ENCODE measurements at regions not wholly inside any gene's neighbourhood (a gene's known extent, or its start where the extent isn't known, plus 50 kb on each side); places are given as distances from the start of the nearest gene placed in this dataset.
"Not testable (repeated sequence)": the region's sequence is repeated elsewhere in the genome, so short reads cannot be mapped to it uniquely, and the experiment has no call there.

DNA sequence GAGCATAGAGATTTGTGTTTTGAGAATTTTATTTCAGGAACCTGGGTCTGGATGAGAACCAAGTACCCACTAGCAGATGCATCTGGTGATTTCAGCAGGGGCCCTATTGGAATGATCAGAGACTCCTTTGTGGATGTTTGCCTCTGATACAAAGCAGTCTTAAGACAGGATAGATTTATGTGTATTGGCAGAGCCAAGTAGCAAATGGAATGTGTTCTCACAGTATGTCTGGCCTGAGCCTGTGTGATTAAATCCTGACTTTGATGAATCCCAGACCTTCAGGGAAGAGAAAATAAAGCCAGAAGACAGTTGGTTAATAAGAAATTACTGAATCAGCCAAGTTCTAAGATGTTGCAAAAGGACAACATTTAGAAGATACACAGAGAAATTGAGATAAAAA is 755.5 kb upstream of the SEMA6D start:
- DNase-seq (ENCODE audit: low read depth in 4 of 4, low spot score in 3 of 4) = peak in 3 of 4 donors; percentile 25 to 40 (median 33)

DNA sequence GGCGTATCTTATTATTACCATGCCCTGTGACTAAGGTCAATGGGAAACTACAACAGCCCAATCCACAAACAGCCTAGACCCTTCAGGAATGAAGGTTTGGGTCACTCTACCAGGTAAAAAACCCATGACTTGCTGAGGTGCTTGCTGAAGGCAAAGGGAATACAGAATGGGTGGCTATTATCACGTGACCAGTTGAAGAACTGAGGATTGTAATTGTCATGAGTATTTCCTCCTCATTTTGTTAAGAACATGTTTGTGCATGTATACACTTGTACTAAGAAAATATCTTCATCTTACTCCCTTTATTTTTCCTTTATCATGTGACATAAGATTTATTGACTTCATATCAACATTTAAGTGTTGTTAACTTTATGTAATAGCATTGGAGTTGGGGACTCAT is 729.2 kb upstream of the SEMA6D start:
- DNase-seq (ENCODE audit: low read depth in 4 of 4, low spot score in 3 of 4) = not testable (repeated sequence)

DNA sequence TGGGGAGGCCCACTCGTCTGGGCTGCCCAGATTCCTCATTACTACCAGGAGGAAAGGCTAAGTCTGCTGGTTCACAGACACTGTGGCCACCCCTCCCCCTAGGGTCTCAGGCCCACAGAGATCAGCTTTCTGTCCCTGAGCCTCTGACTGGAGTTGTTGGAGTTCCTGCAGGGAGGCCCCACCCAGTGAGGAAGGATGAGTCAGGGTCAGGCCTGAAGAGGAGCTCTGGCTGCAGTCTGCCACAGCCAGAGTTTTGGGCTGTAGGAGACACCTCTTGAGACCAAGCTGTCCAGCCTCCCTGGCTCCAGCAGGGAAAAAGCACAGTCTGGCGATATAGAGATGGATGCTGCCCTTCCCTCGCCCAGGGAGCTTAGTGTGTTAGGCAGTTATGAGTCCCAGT is 720.9 kb upstream of the SEMA6D start:
- DNase-seq (ENCODE audit: low read depth in 4 of 4, low spot score in 3 of 4) = no peak

DNA sequence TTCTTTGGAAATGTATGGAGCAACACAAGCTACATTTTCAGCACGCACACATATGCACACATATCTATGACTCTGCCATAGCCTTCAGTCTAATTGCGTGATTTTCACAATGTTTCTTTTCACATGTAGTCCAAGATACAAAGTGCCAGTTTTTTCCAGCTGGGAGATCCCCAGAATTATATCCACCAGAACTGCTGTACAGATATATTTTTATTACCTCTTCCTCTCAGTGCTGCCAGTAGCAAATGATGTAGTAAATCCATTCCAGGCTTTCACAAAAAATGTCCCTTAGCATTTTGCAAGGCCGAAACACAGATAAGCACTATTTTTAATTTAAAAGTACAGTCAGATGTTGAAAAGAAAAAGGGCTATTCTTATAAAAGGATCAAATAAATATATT is 719.8 kb upstream of the SEMA6D start:
- no peak for DNase-seq (ENCODE audit: low read depth in 4 of 4, low spot score in 3 of 4)

DNA sequence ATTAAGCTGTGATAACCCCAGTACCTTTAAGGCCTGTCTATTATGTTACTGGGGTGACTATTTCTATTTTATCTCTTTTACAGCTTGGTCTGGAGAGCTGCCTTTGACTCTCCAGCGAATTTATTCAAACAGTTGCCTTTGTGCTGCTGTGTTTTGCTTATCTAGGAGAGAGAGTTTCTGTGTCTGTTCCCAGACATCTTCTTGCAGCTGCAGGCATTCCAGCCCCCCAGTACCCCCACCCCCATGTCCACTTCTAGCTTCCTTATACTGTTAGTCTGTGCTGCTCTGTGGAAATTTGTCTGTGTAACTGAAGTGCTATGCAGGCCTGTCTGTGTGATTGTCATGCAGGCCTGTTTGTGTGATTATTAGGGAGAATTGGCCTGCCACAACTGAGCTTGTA is 713.7 kb upstream of the SEMA6D start:
- DNase-seq (ENCODE audit: low read depth in 4 of 4, low spot score in 3 of 4) = no peak

DNA sequence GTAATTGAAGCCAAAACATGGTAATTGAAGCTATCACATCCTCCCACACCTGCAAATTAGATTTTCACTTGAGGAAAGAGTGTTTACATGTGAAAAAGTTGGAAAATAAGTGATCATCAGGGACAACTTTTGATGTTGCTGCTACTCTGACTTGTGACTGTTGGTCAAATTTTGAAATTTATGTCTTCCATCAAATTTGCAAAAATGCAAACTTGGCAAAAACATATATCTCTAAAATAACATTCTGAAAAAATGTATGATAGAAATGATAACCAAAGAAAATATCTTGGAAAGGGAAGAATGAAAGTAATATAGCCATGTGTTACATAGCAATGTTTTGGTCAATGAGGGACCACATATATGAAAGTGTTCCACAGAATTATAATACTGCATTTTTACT is 703.9 kb upstream of the SEMA6D start:
- DNase-seq (ENCODE audit: low read depth in 4 of 4, low spot score in 3 of 4) = no peak

DNA sequence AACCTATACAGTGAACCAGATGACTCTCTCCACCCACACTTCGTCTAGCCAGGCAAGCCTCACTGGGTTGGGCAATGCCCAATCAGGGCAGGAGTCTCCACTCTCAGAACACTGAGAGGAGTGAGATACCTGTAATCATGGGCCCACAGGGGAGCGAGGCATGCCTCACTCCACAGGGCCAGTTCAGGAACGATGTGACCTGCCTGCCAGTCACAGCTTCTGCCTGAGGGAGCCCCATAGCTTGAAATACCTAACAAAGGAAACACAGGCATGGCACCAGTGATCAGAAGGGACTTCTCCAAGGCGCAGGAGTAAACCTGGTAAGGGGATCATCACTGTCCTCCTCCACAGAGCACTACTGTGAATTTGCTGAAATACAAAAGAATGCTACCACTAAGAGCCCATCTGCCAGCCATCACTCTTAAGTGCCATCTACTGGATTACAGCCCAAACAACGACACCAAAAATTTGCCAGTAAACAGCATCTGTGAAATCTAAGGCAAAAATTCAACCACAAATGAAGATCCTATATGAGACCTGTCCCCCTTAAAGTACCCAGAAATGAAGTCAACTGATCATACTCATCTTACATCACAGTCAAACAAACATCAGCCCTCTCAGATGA is 689.9 kb upstream of the SEMA6D start:
- DNase-seq (ENCODE audit: low read depth in 4 of 4, low spot score in 3 of 4) = no peak

DNA sequence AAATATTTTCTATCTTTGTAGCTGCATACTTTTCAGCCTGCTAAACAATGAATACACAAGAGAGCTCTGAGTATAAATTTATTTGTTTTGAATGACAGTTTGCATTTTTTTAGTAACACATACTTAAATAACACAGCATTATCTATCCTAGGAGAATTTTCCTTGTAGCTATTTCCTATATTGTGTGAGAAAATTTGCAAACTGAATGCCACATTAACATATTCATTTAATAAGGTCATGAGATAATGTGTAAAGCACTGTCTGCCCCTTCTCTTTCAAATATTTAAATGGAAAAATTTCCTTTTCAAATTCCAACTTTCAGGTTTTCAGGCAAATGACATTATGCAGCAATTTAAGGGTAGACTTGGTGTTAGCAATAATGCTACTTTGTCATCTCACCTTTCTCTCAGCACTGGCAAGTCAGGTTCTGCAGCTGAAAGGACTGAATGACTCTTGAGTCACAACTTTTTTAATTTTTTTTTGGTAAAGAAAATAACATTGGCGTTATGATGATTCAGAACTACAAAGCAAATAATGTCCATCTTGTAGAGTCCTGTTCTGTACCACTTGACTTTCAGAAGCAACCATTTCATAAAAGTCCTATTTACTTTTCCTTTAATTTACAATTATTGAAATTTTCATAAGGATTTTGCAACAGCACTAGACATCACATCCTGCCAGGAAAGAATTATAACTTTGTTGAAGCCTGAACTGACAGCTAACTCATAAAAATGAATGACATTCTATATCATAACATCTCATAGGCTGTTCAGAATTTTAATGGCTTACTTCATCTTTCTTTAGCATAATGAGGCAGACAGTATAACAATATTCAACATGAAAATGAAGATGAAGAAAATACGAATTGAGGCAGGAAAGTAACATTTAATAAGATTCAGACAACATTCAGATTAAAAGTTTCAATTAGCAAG is 681.6 kb upstream of the SEMA6D start:
- DNase-seq (ENCODE audit: low read depth in 4 of 4, low spot score in 3 of 4) = no peak

DNA sequence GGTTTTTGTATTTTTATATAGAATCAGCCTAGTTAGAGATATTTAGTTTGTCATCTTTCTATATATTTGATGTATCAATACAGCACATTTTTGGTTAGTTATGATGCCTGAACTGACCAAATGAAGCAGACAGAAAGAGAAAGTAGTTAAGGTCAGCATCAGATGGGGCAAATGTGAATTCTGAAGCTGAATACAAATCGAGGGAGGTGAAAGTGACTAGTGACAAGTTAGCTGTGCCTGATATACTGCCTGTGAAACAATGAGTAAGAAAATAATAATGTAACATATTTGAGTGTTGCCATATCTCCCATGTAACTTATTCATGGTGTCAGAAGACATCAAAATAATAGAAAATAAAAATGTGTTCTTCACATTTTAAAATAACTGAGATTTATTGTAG is 680.3 kb upstream of the SEMA6D start:
- DNase-seq (ENCODE audit: low read depth in 4 of 4, low spot score in 3 of 4) = no peak

DNA sequence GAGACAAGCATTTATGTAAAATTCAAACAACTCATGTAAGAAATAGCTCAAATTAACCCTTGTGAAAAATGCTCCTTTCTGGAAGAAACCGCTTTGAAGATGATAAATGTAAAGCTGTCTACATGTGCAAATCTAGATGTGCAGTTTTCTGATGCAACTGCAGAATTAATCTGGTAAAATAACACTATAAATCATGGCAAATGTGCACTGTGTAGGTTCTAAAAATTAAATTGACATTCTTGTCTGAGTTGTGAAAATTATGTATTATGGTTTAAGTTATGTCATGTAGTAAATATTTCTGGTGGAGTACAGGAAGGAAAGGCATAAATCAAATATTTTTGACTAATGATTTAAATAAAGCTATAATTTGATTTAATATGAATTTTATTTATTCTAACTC is 678.1 kb upstream of the SEMA6D start:
- DNase-seq (ENCODE audit: low read depth in 4 of 4, low spot score in 3 of 4) = no peak

DNA sequence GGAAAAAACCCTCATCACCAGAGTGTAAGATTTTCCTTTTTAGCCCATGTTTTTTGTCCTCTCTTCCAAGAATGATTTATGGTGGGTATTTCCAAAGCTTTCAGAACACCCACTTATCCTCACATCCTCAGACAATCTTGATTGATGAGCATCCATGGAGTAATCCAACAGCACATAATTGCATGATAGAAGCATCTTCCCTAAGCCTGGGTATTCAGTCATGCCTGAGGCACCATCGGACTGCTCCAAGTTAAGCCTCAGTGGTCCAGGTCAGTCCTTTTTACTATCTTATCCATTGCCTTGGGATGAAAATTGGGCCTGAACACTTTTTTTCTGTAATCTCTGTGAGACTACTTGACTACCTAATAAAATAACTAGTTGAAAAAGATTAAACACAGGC is 676.0 kb upstream of the SEMA6D start:
- DNase-seq (ENCODE audit: low read depth in 4 of 4, low spot score in 3 of 4) = no peak

DNA sequence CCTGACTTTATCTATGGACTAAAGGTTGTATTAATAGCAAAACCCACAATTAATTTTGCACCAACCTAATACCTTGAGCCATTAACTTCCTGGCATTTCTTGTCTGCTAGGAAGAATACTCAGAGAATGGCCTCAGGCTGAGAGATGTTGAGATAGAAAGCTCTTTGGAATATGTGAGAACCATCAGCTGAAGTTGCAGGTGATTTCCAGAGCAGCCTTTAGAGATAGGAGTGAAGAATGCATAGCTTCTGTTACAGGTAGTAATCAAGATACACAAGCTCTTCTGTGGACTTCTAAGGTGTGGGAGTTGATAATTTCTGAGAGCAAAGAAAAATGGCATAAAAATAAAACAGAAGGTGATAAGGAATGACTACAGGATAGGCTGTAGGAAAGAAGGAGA is 669.3 kb upstream of the SEMA6D start:
- DNase-seq (ENCODE audit: low read depth in 4 of 4, low spot score in 3 of 4) = not testable (repeated sequence)

DNA sequence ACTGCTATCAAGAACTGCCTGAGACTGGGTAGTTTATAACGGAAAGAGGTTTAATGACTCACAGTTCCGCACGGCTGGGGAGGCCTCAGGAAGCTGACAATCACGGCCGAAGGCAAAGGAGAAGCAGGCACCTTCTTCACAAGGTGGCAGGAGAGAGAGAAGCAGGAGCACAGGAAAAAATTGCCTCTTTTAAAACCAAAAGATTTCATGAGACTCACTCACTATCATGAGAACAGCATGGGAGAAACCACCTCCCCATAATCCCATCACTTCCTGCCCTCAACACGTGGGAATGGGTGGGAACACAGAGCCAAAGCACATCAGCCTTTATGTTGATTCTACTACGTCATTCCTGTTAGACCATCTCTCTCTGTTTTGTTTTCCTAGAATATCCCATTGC is 650.9 kb upstream of the SEMA6D start:
- DNase-seq (ENCODE audit: low read depth in 4 of 4, low spot score in 3 of 4) = no peak

DNA sequence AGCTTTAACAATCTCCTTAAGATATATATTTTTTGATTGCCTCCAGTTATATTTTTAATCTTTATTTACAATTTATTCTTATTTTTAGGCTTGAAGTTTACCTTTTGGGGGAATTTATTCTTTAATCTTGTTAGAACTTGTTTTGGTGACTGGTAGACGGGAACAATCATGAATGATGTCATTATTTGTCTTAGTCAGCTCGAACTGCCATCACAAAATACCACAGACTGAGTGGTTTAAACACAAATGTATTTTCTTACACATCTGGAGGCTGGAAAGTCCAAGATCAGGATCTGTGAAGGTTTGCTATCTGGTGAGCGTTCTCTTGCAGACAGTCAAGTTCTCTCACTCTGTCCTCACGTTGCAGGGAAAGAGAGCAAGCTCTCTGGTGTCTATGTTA is 639.5 kb upstream of the SEMA6D start:
- DNase-seq (ENCODE audit: low read depth in 4 of 4, low spot score in 3 of 4) = not testable (repeated sequence)

DNA sequence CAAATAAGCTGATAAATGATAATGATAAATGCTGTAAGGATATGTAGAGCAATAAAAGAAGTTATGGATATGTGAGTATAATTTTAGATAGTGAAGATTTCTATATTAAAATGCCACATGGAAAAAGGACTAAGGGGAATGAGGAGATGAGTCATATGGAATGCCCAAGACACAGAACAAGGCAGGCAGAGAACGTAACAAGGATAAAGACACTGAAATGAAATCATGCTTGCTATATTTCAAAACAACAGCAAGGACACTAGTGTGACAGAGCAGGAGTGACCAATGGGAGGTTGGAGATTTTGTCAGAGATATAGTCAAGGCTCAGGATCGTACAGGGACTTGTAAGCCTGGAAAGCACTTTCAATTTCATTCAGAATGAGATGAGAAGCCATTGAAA is 621.5 kb upstream of the SEMA6D start:
- no peak for DNase-seq (ENCODE audit: low read depth in 4 of 4, low spot score in 3 of 4)

DNA sequence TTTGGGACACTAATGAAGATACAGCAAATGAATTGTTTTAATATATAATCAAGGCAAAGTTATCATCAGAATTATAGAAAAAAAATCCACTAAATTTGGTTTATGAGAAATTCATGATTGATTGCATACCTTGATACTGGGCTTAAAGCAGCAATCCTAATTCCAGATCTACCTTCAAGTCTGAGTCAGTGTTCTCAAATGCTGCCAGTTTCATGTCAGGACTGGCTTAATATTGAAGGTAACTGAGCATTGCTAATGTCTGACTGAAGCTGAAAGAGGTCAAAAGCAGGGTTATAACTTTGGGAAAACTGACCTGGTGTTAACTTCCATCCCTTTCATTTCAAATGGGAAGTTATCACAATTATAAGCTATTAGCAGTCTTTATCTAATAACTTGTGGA is 618.8 kb upstream of the SEMA6D start:
- not testable (repeated sequence) for DNase-seq (ENCODE audit: low read depth in 4 of 4, low spot score in 3 of 4)

DNA sequence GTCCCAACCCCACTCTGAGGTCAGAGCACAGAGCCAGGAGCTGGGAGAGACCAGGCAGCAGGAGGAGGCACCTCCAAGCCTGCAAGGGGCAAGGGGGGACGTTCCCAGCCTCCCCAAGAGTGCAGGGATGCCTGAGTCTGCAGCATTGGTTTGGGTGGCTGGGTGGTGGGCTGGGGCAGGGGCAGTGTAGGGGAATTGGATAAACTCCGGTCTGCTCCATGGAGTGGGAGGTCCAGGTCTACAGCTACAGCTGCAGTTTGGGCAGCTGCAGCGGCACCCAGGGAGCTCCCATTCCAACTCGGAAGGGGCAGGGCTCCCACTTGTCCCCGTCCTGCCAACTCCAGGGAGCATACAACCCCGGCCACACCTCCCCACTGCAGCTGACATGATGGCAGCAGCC is 617.5 kb upstream of the SEMA6D start:
- DNase-seq (ENCODE audit: low read depth in 4 of 4, low spot score in 3 of 4) = not testable (repeated sequence)

DNA sequence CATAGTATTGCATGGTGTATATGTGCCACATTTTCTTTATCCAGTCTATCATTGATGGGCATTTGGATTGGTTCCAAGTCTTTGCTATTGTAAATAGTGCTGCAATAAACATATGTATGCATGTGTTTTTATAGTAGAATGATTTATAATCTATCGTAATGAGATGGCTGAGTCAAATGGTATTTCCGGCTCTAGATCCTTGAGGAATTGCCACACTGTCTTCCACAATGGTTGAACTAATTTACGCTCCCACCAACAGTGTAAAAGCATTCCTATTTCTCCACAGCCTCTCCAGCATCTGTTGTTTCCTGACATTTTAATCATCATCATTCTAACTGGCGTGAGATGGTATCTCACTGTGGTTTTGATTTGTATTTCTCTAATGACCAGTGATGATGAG is 608.5 kb upstream of the SEMA6D start:
- not testable (repeated sequence) for DNase-seq (ENCODE audit: low read depth in 4 of 4, low spot score in 3 of 4)

DNA sequence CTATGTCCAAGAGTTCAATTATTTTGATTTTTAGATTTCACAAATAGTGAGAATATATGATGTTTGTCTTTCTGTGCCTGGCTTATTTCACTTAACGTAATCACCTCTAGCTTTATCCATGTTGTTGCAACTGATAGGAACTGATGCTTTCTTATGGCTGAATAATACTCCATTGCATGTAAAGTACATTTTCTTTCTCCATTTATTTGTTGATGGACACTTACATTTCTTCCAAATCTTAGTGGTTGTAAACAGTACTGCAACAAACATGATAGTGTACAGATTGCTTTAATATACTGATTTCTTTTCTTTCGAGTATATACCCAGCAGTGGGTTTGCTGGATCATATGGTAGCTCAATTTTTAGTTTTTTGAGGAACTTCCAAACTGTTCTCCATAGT is 600.6 kb upstream of the SEMA6D start:
- DNase-seq (ENCODE audit: low read depth in 4 of 4, low spot score in 3 of 4) = no peak

DNA sequence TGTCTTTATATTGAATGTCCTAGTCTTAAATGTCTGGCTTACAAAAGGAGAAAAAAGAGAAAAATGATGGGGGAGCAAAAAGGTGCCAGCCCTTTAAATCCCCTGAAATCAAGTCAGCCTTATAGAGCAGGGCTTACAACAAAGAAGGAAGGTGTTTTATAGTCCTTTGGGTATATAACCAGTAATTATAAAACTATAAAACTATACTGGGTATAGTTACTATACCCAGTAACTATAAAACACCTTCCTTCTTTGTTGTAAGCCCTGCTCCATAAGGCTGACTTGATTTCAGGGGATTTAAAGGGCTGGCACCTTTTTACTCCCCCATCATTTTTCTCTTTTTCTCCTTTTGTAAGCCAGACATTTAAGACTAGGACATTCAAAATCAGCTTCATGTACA is 598.0 kb upstream of the SEMA6D start:
- DNase-seq (ENCODE audit: low read depth in 4 of 4, low spot score in 3 of 4) = no peak

DNA sequence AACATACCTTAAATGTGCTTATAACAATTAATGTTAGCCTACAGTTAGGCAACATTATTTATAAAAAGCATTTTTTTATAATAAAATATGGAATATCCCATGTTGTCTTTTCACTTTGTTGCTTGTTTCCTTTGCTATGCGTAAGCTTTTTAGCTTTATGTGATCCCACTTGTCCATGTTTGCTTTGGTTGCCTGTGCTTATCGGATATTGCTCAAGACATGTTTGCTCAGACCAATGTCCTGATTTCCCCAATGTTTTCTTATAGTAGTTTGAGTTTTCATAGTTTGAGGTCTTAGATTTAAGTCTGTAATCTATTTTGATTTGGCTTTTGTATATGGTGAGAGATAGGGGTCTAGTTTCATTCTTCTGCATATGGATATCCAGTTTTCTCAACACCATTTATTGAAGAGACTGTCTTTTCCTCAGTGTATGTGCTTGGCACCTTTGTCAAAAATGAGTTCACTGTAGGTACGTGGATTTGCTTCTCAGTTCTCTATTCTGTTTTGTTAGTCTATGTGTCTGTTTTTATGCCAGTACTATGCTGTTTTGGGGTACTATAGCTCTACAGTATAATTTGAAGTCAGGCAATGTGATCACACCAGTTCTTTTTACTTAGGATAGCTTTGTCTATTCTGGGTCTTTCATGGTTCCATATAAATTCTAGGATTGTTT is 592.7 kb upstream of the SEMA6D start:
- DNase-seq (ENCODE audit: low read depth in 4 of 4, low spot score in 3 of 4) = no peak

DNA sequence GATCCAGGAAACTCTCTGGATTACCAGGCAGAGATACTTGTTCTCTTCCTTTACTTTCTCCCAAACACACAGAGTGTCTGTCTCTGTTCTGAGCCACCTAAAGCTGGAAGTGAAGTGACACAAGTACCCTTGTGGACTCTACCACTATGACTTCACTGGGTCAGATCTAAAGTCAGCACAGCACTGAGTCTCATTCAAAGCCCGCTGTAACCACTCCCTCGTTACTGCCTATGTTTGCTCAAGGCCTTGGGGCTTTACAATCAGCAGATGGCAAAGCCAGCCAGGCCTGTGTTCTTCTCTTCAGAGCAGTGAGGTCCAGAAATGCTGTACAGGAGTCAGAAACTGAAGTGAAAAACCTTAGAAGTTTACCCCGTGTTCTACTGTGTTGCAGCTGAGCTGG is 588.3 kb upstream of the SEMA6D start:
- DNase-seq (ENCODE audit: low read depth in 4 of 4, low spot score in 3 of 4) = no peak
